Upper lobe of right lung (tissue), 1 donor: ENCODE measurements at regions not wholly inside any gene's neighbourhood (a gene's known extent, or its start where the extent isn't known, plus 50 kb on each side); places are given as distances from the start of the nearest gene placed in this dataset.

Experiments used
- ATAC-seq: fragments of 200-7000 bp; cut with Tn5 transposase; one replicate; pipeline ENCODE4 v1.9.1; 2020; ENCODE audit warnings: mild to moderate bottlenecking, moderate library complexity
- DNase-seq: peaks from one replicate; pipeline ENCODE4 v3.0.0-alpha.2; 2020
- H3K27ac ChIP-seq: fragments of 200-600 bp; one replicate; pipeline ENCODE4 v1.8.0; 2022
- H3K27me3 ChIP-seq: fragments of 200-600 bp; one replicate; pipeline ENCODE4 v1.8.0; 2022; ENCODE audit warnings: mild to moderate bottlenecking
- H3K36me3 ChIP-seq: fragments of 200-600 bp; one replicate; pipeline ENCODE4 v1.8.0; 2022
- H3K4me1 ChIP-seq: fragments of 200-600 bp; one replicate; pipeline ENCODE4 v1.8.0; 2022
- H3K4me3 ChIP-seq: fragments of 200-600 bp; one replicate; pipeline ENCODE4 v1.8.0; 2022; ENCODE audit warnings: mild to moderate bottlenecking
- H3K9me3 ChIP-seq: fragments of 200-600 bp; one replicate; pipeline ENCODE4 v1.8.0; 2022
- CTCF ChIP-seq: fragments of 200-600 bp; IDR thresholded peaks from one replicate; pipeline ENCODE4 v1.8.0; 2022; ENCODE audit warnings: antibody characterized with exemption
- intact Hi-C: fragments of 100-400 bp; cut with DNase I; formaldehyde crosslinking; loops from one replicate; pipeline ENCODE4 v1.11.0; 2022
- donor health status: DM: no; HTN: yes; CAD: no; lungs with severe emphysema.

GRCh38 chr6:165985281-165985805 lies 182.3 kb downstream of the TBXT start:
- no peak overlapping the region for H3K27ac ChIP-seq
- peaks cover 32% of the 10 kb centered on the region for H3K27me3 ChIP-seq
- no peak overlapping the region for H3K4me3 ChIP-seq
- no peak for ATAC-seq
- no peak for TF ChIP-seq CTCF
- H3K4me1 ChIP-seq = peaks cover 4% of the 10 kb centered on the region
- intact Hi-C loops = no loop called here
- no peaks in the 10 kb centered on the region for H3K36me3 ChIP-seq
- no peaks in the 10 kb centered on the region for H3K9me3 ChIP-seq
- DNase-seq = no peak

GRCh38 chr6:165984729-165985275 lies 182.8 kb downstream of the TBXT start:
- ATAC-seq (no peak), DNase-seq (no peak)
- Histone ChIP-seq H3K9me3 (no peaks in the 10 kb centered on the region), H3K27me3 (peaks cover 32% of the 10 kb centered on the region), H3K4me1 (peaks cover 4% of the 10 kb centered on the region), H3K4me3 (no peak overlapping the region), H3K27ac (no peak overlapping the region), H3K36me3 (no peaks in the 10 kb centered on the region)
- no peak for TF ChIP-seq CTCF
- intact Hi-C loops = no loop called here

- Histone ChIP-seq H3K36me3 (no peaks in the 10 kb centered on the region), H3K27ac (no peak overlapping the region), H3K4me3 (no peak overlapping the region), H3K9me3 (no peaks in the 10 kb centered on the region), H3K27me3 (peaks cover 19% of the 10 kb centered on the region), H3K4me1 (peaks cover 4% of the 10 kb centered on the region)
- ATAC-seq (no peak), DNase-seq (no peak)
- intact Hi-C loops = no loop called here
- no peak for TF ChIP-seq CTCF
Measured at GRCh38 chr6:165983112-165984072, 184.3 kb downstream of the TBXT start.

- Histone ChIP-seq H3K36me3 (no peaks in the 10 kb centered on the region), H3K27me3 (no peaks in the 10 kb centered on the region), H3K27ac (no peak overlapping the region), H3K9me3 (no peaks in the 10 kb centered on the region), H3K4me3 (no peak overlapping the region), H3K4me1 (no peaks in the 10 kb centered on the region)
- no peak for TF ChIP-seq CTCF
- ATAC-seq = no peak
- DNase-seq = no peak
- intact Hi-C loops = no loop called here
Measured at GRCh38 chr6:165978476-165978875, 189.2 kb downstream of the TBXT start.

GRCh38 chr6:165976684-165977083 lies 191.0 kb downstream of the TBXT start:
- no peak overlapping the region for H3K4me3 ChIP-seq
- no peaks in the 10 kb centered on the region for H3K27me3 ChIP-seq
- H3K9me3 ChIP-seq = no peaks in the 10 kb centered on the region
- no peak for DNase-seq
- H3K4me1 ChIP-seq = no peaks in the 10 kb centered on the region
- H3K27ac ChIP-seq = no peak overlapping the region
- no peak for ATAC-seq
- no peaks in the 10 kb centered on the region for H3K36me3 ChIP-seq
- intact Hi-C loops = no loop called here
- no peak for TF ChIP-seq CTCF
